ENCODE measurements at regions not wholly inside any gene's neighbourhood (a gene's known extent, or its start where the extent isn't known, plus 50 kb on each side); places are given as distances from the start of the nearest gene placed in this dataset.

- Histone ChIP-seq H3K4me3 (ENCODE audit: low read depth in 2 of 2, low read length in 1 of 2) (no peak overlapping the region), H3K27ac (ENCODE audit: low read depth in 2 of 2, low read length in 1 of 2) (no peak overlapping the region), H3K9me2 (no peaks in the 10 kb centered on the region), H3K36me3 (replicated peaks in 1 of 2; ENCODE audit: control insufficient read depth in 1 of 2, insufficient read depth in 2 of 2, low read length in 1 of 2) (no peaks in the 10 kb centered on the region), H3K9me3 (no peaks in the 10 kb centered on the region), H3K4me1 (ENCODE audit: control insufficient read depth in 1 of 2, insufficient read depth in 2 of 2, low read depth in 1 of 2, low read length in 1 of 2) (no peaks in the 10 kb centered on the region), H3K79me2 (ENCODE audit: insufficient read depth) (no peaks in the 10 kb centered on the region), H4K20me1 (ENCODE audit: insufficient read depth) (no peaks in the 10 kb centered on the region), H2AFZ (ENCODE audit: low read depth) (no peak overlapping the region), H3F3A (replicated peaks; ENCODE audit: insufficient read depth) (no peaks in the 10 kb centered on the region), H3K9ac (no peak overlapping the region), H3K4me2 (no peak overlapping the region), H3K27me3 (ENCODE audit: insufficient read depth) (no peaks in the 10 kb centered on the region)
- ChIA-PET CTCF (no interaction called here), POLR2A (no interaction called here)
- TF ChIP-seq TAF1 (IDR thresholded peaks at IDR 0.05; ENCODE audit: borderline replicate concordance, low read depth, low read length): no peak
- 85% methylated on average over 8 of the region's 8 CpGs for WGBS (ENCODE audit: low lambda C conversion rate)
- no peak for DNase-seq
Measured at GRCh38 chr20:10790013-10790412, 116.2 kb upstream of the JAG1 start.

- Histone ChIP-seq H3K36me3 (replicated peaks in 1 of 2; ENCODE audit: control insufficient read depth in 1 of 2, insufficient read depth in 2 of 2, low read length in 1 of 2) (no peaks in the 10 kb centered on the region), H2AFZ (ENCODE audit: low read depth) (no peak overlapping the region), H3K4me2 (no peak overlapping the region), H4K20me1 (ENCODE audit: insufficient read depth) (no peaks in the 10 kb centered on the region), H3K27ac (ENCODE audit: low read depth in 2 of 2, low read length in 1 of 2) (no peak overlapping the region), H3K4me3 (ENCODE audit: low read depth in 2 of 2, low read length in 1 of 2) (no peak overlapping the region), H3K9me3 (no peaks in the 10 kb centered on the region), H3F3A (replicated peaks; ENCODE audit: insufficient read depth) (no peaks in the 10 kb centered on the region), H3K27me3 (ENCODE audit: insufficient read depth) (no peaks in the 10 kb centered on the region), H3K9ac (no peak overlapping the region), H3K9me2 (no peaks in the 10 kb centered on the region), H3K4me1 (ENCODE audit: control insufficient read depth in 1 of 2, insufficient read depth in 2 of 2, low read depth in 1 of 2, low read length in 1 of 2) (no peaks in the 10 kb centered on the region), H3K79me2 (ENCODE audit: insufficient read depth) (no peaks in the 10 kb centered on the region)
- WGBS (ENCODE audit: low lambda C conversion rate): 90% methylated on average over 3 of the region's 3 CpGs
- POLR2A ChIA-PET: no interaction called here
- CTCF ChIA-PET: interaction anchor here (1.0 to 1.2 kb wide), 3 partner anchors 9 to 137 kb away, joined by 3 read pairs; no protein-coding TSS in a partner anchor
- no peak for TF ChIP-seq SIN3A (IDR thresholded peaks at IDR 0.05; ENCODE audit: borderline replicate concordance, low read depth, low read length)
- no peak for TF ChIP-seq NFIC (IDR thresholded peaks at IDR 0.05; ENCODE audit: borderline replicate concordance)
- no peak for TF ChIP-seq USF2 (IDR thresholded peaks at IDR 0.05; ENCODE audit: borderline replicate concordance, low read depth, low read length)
- no peak for TF ChIP-seq TAF1 (IDR thresholded peaks at IDR 0.05; ENCODE audit: borderline replicate concordance, low read depth, low read length)
- no peak for TF ChIP-seq EP300 (IDR thresholded peaks at IDR 0.05; ENCODE audit: borderline replicate concordance in 1 of 2, low read depth in 1 of 2, low read length in 1 of 2)
- TF ChIP-seq ELF1 (IDR thresholded peaks at IDR 0.05): no peak
- TF ChIP-seq FOSL2 (IDR thresholded peaks at IDR 0.05; ENCODE audit: borderline replicate concordance, low read depth): no peak
- no peak for TF ChIP-seq FOXM1 (IDR thresholded peaks at IDR 0.05; ENCODE audit: low read depth)
- TF ChIP-seq USF1 (IDR thresholded peaks at IDR 0.05; ENCODE audit: borderline replicate concordance, low read depth): no peak
- no peak for DNase-seq
Measured at GRCh38 chr20:10792291-10792690, 118.5 kb upstream of the JAG1 start.

GRCh38 chr20:10793766-10794165 lies 120.0 kb upstream of the JAG1 start:
- Histone ChIP-seq H3F3A (replicated peaks; ENCODE audit: insufficient read depth) (no peaks in the 10 kb centered on the region), H3K36me3 (replicated peaks in 1 of 2; ENCODE audit: control insufficient read depth in 1 of 2, insufficient read depth in 2 of 2, low read length in 1 of 2) (no peaks in the 10 kb centered on the region), H4K20me1 (ENCODE audit: insufficient read depth) (no peaks in the 10 kb centered on the region), H2AFZ (ENCODE audit: low read depth) (no peak overlapping the region), H3K9me2 (no peaks in the 10 kb centered on the region), H3K4me3 (ENCODE audit: low read depth in 2 of 2, low read length in 1 of 2) (no peak overlapping the region), H3K9me3 (no peaks in the 10 kb centered on the region), H3K4me2 (no peak overlapping the region), H3K27me3 (ENCODE audit: insufficient read depth) (no peaks in the 10 kb centered on the region), H3K27ac (ENCODE audit: low read depth in 2 of 2, low read length in 1 of 2) (no peak overlapping the region), H3K4me1 (ENCODE audit: control insufficient read depth in 1 of 2, insufficient read depth in 2 of 2, low read depth in 1 of 2, low read length in 1 of 2) (no peaks in the 10 kb centered on the region), H3K79me2 (ENCODE audit: insufficient read depth) (no peaks in the 10 kb centered on the region), H3K9ac (no peak overlapping the region)
- ChIA-PET POLR2A (no interaction called here), CTCF (interaction anchor here (1.5 kb wide), 1 partner anchor 9 kb away, joined by 3 read pairs; no protein-coding TSS in a partner anchor)
- no peak for TF ChIP-seq RAD21 (IDR thresholded peaks at IDR 0.05; ENCODE audit: low read length)
- TF ChIP-seq YY1 (IDR thresholded peaks at IDR 0.05; ENCODE audit: low read depth): no peak
- TF ChIP-seq RCOR1 (IDR thresholded peaks at IDR 0.05; ENCODE audit: low read length): no peak
- no peak for DNase-seq
- WGBS (ENCODE audit: low lambda C conversion rate): 95% methylated on average over 12 of the region's 16 CpGs
